ENCODE measurements at regions not wholly inside any gene's neighbourhood (a gene's known extent, or its start where the extent isn't known, plus 50 kb on each side); places are given as distances from the start of the nearest gene placed in this dataset.

DNA sequence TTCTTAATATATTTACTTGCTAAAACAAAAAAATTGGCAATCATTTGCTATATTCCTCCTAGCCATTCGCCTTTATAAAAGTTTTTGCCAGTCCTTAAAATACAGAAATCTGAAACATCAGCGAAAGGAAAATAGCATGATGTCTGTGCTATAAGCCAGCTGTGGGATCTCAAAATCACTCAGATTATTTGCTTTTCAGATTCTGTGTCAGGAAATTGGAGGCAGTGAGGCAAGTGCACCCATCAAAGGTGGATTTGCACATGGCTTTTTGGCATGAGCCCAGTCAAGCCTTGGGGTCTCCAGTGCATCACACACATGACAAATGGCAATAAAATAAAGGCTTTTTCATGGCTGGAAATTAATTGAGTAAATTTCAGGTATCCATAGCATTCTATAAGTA lies 196.8 kb upstream of the DAPK1 start:
- no peak for DNase-seq (ENCODE audit: extremely low spot score)
- TF ChIP-seq FOXM1 (IDR thresholded peaks at IDR 0.05; ENCODE audit: borderline replicate concordance): no peak
- no peak for TF ChIP-seq ARNT (IDR thresholded peaks at IDR 0.05)
- TF ChIP-seq TARDBP (IDR thresholded peaks at IDR 0.05): no peak
- no peak for TF ChIP-seq ZNF384 (IDR thresholded peaks at IDR 0.05)
- no peak for TF ChIP-seq SP1 (IDR thresholded peaks at IDR 0.05)
- TF ChIP-seq LEF1 (IDR thresholded peaks at IDR 0.05; ENCODE audit: borderline replicate concordance): no peak
- no peak for TF ChIP-seq FOXK2 (IDR thresholded peaks at IDR 0.05)
- no peak for TF ChIP-seq FOXA1 (IDR thresholded peaks at IDR 0.05)
- no peak for TF ChIP-seq SUZ12 (IDR thresholded peaks at IDR 0.05)
- TF ChIP-seq HDGF (IDR thresholded peaks at IDR 0.05; ENCODE audit: borderline replicate concordance): no peak
- no peak for TF ChIP-seq NFRKB (IDR thresholded peaks at IDR 0.05)
- no peak for TF ChIP-seq ELF4 (IDR thresholded peaks at IDR 0.05)
- TF ChIP-seq, protein P1, sequence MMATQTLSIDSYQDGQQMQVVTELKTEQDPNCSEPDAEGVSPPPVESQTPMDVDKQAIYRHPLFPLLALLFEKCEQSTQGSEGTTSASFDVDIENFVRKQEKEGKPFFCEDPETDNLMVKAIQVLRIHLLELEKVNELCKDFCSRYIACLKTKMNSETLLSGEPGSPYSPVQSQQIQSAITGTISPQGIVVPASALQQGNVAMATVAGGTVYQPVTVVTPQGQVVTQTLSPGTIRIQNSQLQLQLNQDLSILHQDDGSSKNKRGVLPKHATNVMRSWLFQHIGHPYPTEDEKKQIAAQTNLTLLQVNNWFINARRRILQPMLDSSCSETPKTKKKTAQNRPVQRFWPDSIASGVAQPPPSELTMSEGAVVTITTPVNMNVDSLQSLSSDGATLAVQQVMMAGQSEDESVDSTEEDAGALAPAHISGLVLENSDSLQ (IDR thresholded peaks at IDR 0.05): no peak
- TF ChIP-seq L3MBTL2 (conservative IDR thresholded peaks at IDR 0.05): no peak
- no peak for TF ChIP-seq BHLHE40 (IDR thresholded peaks at IDR 0.05; ENCODE audit: borderline replicate concordance)
- TF ChIP-seq CTBP1 (IDR thresholded peaks at IDR 0.05; ENCODE audit: borderline replicate concordance): no peak
- ChIA-PET POLR2A (no interaction called here), CTCF (no interaction called here)

DNA sequence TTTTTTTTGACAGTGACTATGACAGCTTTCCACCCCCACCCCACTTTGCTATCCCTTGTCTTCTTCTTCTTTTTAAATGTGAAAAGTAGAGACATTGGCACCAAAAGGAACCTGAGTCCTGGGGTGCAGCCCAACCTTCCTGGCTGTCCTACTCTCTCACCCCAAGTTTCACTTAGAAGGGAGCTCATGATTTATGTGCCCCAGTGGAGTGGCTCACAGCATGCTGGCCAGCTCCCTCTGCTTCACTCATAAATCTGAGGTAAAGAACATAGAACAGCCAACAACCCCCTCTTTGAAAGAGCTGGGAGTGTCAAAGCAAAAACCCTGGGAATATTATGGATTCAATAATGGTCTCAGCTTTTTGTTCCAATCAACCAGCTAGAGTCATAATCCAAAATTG lies 196.3 kb upstream of the DAPK1 start:
- ChIA-PET CTCF (no interaction called here), POLR2A (no interaction called here)
- TF ChIP-seq FOXK2 (IDR thresholded peaks at IDR 0.05): no peak
- TF ChIP-seq BHLHE40 (IDR thresholded peaks at IDR 0.05; ENCODE audit: borderline replicate concordance): no peak
- TF ChIP-seq FOXM1 (IDR thresholded peaks at IDR 0.05; ENCODE audit: borderline replicate concordance): no peak
- TF ChIP-seq HDGF (IDR thresholded peaks at IDR 0.05; ENCODE audit: borderline replicate concordance): no peak
- no peak for TF ChIP-seq NFRKB (IDR thresholded peaks at IDR 0.05)
- TF ChIP-seq FOXA1 (IDR thresholded peaks at IDR 0.05): no peak
- TF ChIP-seq TARDBP (IDR thresholded peaks at IDR 0.05): no peak
- no peak for TF ChIP-seq SP1 (IDR thresholded peaks at IDR 0.05)
- no peak for TF ChIP-seq ARNT (IDR thresholded peaks at IDR 0.05)
- TF ChIP-seq LEF1 (IDR thresholded peaks at IDR 0.05; ENCODE audit: borderline replicate concordance): no peak
- TF ChIP-seq ZNF384 (IDR thresholded peaks at IDR 0.05): peak; percentile 61
- TF ChIP-seq SUZ12 (IDR thresholded peaks at IDR 0.05): no peak
- TF ChIP-seq L3MBTL2 (conservative IDR thresholded peaks at IDR 0.05): no peak
- no peak for TF ChIP-seq CTBP1 (IDR thresholded peaks at IDR 0.05; ENCODE audit: borderline replicate concordance)
- TF ChIP-seq, protein P1 (IDR thresholded peaks at IDR 0.05): peak; percentile 64
- TF ChIP-seq ELF4 (IDR thresholded peaks at IDR 0.05): no peak
- no peak for DNase-seq (ENCODE audit: extremely low spot score)

DNA sequence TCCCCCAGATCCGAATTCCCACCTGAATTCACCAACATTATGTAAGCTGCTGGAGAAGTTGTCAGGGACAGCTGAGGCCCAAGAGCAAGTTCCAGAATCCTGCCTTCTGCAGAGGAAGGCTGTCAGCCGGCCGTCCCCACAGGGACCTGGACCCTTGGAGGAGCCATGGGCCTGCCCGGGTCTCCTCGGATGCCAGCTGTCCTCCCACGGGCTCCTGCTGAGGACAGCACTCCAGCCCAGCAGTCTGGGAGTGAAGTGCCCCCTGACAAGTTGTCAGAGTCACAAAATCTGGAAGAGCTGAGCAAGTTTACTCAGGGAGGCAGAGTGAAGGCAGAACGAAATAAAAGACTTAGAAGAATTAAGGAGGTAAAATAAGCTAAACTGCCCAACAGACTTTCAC lies 192.5 kb upstream of the DAPK1 start:
- POLR2A ChIA-PET: no interaction called here
- no peak for DNase-seq (ENCODE audit: extremely low spot score)
- CTCF ChIA-PET: no interaction called here
- TF ChIP-seq L3MBTL2 (conservative IDR thresholded peaks at IDR 0.05): no peak
- no peak for TF ChIP-seq FOXM1 (IDR thresholded peaks at IDR 0.05; ENCODE audit: borderline replicate concordance)
- no peak for TF ChIP-seq NFRKB (IDR thresholded peaks at IDR 0.05)
- TF ChIP-seq BHLHE40 (IDR thresholded peaks at IDR 0.05; ENCODE audit: borderline replicate concordance): no peak
- no peak for TF ChIP-seq FOXA1 (IDR thresholded peaks at IDR 0.05)
- no peak for TF ChIP-seq LEF1 (IDR thresholded peaks at IDR 0.05; ENCODE audit: borderline replicate concordance)
- TF ChIP-seq ZNF384 (IDR thresholded peaks at IDR 0.05): no peak
- TF ChIP-seq, protein P1 (IDR thresholded peaks at IDR 0.05): no peak
- no peak for TF ChIP-seq ELF4 (IDR thresholded peaks at IDR 0.05)
- TF ChIP-seq TARDBP (IDR thresholded peaks at IDR 0.05): no peak
- TF ChIP-seq SP1 (IDR thresholded peaks at IDR 0.05): no peak
- no peak for TF ChIP-seq FOXK2 (IDR thresholded peaks at IDR 0.05)
- no peak for TF ChIP-seq ARNT (IDR thresholded peaks at IDR 0.05)

DNA sequence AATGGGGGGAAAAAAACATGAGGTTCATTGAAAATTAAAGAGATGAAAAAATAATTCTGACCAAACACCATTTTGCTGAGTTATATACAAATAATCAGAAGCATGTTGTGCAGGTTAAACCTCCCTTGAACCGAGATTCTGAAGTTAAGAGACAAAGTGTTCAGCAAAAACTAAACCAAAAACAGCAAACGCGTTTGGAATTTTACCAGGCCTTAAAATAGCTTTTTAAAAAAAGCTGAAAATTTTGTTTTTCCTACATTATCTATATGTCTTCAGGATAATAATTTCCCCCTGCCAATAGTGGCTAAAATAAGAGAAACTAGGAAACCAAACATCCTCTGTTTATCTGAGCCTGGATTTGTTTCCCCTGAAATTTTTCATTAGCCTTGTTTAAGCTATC lies 191.7 kb upstream of the DAPK1 start:
- TF ChIP-seq ELF4 (IDR thresholded peaks at IDR 0.05) (no peak), SUZ12 (IDR thresholded peaks at IDR 0.05) (no peak), FOXM1 (IDR thresholded peaks at IDR 0.05; ENCODE audit: borderline replicate concordance) (no peak), ZNF384 (IDR thresholded peaks at IDR 0.05) (no peak), ARNT (IDR thresholded peaks at IDR 0.05) (no peak), LEF1 (IDR thresholded peaks at IDR 0.05; ENCODE audit: borderline replicate concordance) (no peak), TARDBP (IDR thresholded peaks at IDR 0.05) (no peak), CTBP1 (IDR thresholded peaks at IDR 0.05; ENCODE audit: borderline replicate concordance) (no peak)
- CTCF ChIA-PET: no interaction called here
- POLR2A ChIA-PET: no interaction called here
- no peak for DNase-seq (ENCODE audit: extremely low spot score)

DNA sequence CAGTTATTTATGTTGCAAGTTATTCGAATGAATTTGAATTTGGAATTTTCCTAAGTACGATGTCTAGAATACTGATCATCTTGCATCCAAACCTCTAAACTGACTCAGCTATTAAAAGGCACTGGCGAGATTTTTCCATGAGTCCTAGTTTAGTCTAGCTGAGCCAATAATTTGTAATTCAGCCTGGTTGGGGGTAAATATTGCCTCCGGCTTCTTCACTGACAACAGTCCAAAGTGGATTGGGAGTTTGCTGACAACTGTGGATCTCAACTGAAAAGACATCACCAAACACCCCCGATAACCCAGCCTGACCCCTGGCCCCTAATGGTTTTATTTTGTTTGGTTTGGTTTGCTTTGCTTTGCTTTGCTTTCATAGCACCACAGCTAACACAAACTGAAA lies 189.8 kb upstream of the DAPK1 start:
- ChIA-PET CTCF (no interaction called here), POLR2A (no interaction called here)
- no peak for TF ChIP-seq FOXM1 (IDR thresholded peaks at IDR 0.05; ENCODE audit: borderline replicate concordance)
- TF ChIP-seq TARDBP (IDR thresholded peaks at IDR 0.05): no peak
- no peak for TF ChIP-seq BHLHE40 (IDR thresholded peaks at IDR 0.05; ENCODE audit: borderline replicate concordance)
- TF ChIP-seq FOXA1 (IDR thresholded peaks at IDR 0.05): no peak
- no peak for TF ChIP-seq SP1 (IDR thresholded peaks at IDR 0.05)
- no peak for TF ChIP-seq L3MBTL2 (conservative IDR thresholded peaks at IDR 0.05)
- no peak for TF ChIP-seq NFRKB (IDR thresholded peaks at IDR 0.05)
- DNase-seq (ENCODE audit: extremely low spot score): no peak

DNA sequence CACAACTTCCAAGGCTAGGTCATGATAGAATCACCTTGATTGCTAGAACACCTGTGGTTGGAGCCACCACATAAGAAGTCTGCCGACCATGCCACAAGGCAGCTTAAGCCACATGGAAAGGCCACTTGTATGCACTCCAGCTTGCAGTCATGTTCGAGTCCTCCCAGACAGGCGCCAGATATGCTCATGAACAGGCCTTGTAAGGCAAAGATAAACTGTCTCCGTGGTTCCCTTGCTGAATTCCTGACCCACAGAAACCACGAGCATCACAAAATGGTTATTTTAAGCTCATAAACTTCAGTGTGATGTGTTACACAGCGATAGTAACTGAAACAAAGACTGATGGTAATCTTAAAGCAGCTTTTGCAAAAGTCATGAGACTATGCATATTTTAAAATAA lies 188.4 kb upstream of the DAPK1 start:
- no peak for TF ChIP-seq SP1 (IDR thresholded peaks at IDR 0.05)
- TF ChIP-seq HDGF (IDR thresholded peaks at IDR 0.05; ENCODE audit: borderline replicate concordance): no peak
- no peak for TF ChIP-seq FOXA1 (IDR thresholded peaks at IDR 0.05)
- TF ChIP-seq FOXM1 (IDR thresholded peaks at IDR 0.05; ENCODE audit: borderline replicate concordance): no peak
- TF ChIP-seq NFRKB (IDR thresholded peaks at IDR 0.05): no peak
- TF ChIP-seq SUZ12 (IDR thresholded peaks at IDR 0.05): no peak
- TF ChIP-seq, protein P1 (IDR thresholded peaks at IDR 0.05): no peak
- no peak for TF ChIP-seq L3MBTL2 (conservative IDR thresholded peaks at IDR 0.05)
- TF ChIP-seq BHLHE40 (IDR thresholded peaks at IDR 0.05; ENCODE audit: borderline replicate concordance): no peak
- no peak for TF ChIP-seq FOXK2 (IDR thresholded peaks at IDR 0.05)
- TF ChIP-seq ZNF384 (IDR thresholded peaks at IDR 0.05): no peak
- no peak for TF ChIP-seq TARDBP (IDR thresholded peaks at IDR 0.05)
- no peak for TF ChIP-seq LEF1 (IDR thresholded peaks at IDR 0.05; ENCODE audit: borderline replicate concordance)
- no peak for TF ChIP-seq CTBP1 (IDR thresholded peaks at IDR 0.05; ENCODE audit: borderline replicate concordance)
- ChIA-PET CTCF (no interaction called here), POLR2A (no interaction called here)
- no peak for DNase-seq (ENCODE audit: extremely low spot score)
